ENCODE measurements at regions not wholly inside any gene's neighbourhood (a gene's known extent, or its start where the extent isn't known, plus 50 kb on each side); places are given as distances from the start of the nearest gene placed in this dataset.

- no peak for TF ChIP-seq CTCF (IDR thresholded peaks at IDR 0.05; ENCODE audit: low read length)
- no peak for TF ChIP-seq EZH2 (IDR thresholded peaks at IDR 0.05; ENCODE audit: borderline replicate concordance, low read length)
Observed at GRCh38 chr2:64847930-64848329, 141.3 kb upstream of the SLC1A4 start.

All from OCI-LY1 (cell line).